CMK (cell line): ENCODE measurements at regions not wholly inside any gene's neighbourhood (a gene's known extent, or its start where the extent isn't known, plus 50 kb on each side); places are given as distances from the start of the nearest gene placed in this dataset.
A peak's percentile ranks its signal among the peaks of the same experiment; 100 is the strongest.

Experiments
- DNase-seq: peaks from one replicate; pipeline ENCODE4 v3.0.0-alpha.2; 2010; ENCODE audit warnings: low read depth

GRCh38 chr10:121099592-121099991 lies 248.4 kb downstream of the WDR11 start:
- DNase-seq, result no peak

GRCh38 chr10:121101561-121101960 lies 250.4 kb downstream of the WDR11 start:
- no peak for DNase-seq

- peak; percentile 8 for DNase-seq
These were observed 251.5 kb downstream of the WDR11 start for GRCh38 chr10:121102706-121103105.

- no peak for DNase-seq
These were observed 253.4 kb downstream of the WDR11 start for GRCh38 chr10:121104476-121105111.

GRCh38 chr10:121106611-121107010 lies 255.4 kb downstream of the WDR11 start:
- no peak for DNase-seq

GRCh38 chr10:121108051-121108450 lies 256.9 kb downstream of the WDR11 start:
- no peak for DNase-seq

- DNase-seq, result no peak
These were observed 259.2 kb downstream of the WDR11 start for GRCh38 chr10:121110369-121110768.

- DNase-seq, result no peak
These were observed 261.0 kb downstream of the WDR11 start for GRCh38 chr10:121112136-121112535.

- DNase-seq, result no peak
These were observed 261.6 kb downstream of the WDR11 start for GRCh38 chr10:121112579-121113384.

- no peak for DNase-seq
These were observed 262.2 kb downstream of the WDR11 start for GRCh38 chr10:121113385-121113696.

GRCh38 chr10:121113911-121114310 lies 262.7 kb downstream of the WDR11 start:
- DNase-seq, result no peak

- DNase-seq, result no peak
These were observed 264.0 kb downstream of the WDR11 start for GRCh38 chr10:121115154-121115553.

- DNase-seq, result no peak
These were observed 270.3 kb downstream of the WDR11 start for GRCh38 chr10:121121462-121121861.

- DNase-seq, result no peak
These were observed 276.2 kb downstream of the WDR11 start for GRCh38 chr10:121127151-121127906.

- no peak for DNase-seq
These were observed 277.0 kb downstream of the WDR11 start for GRCh38 chr10:121128164-121128563.

GRCh38 chr10:121129266-121129665 lies 278.1 kb downstream of the WDR11 start:
- no peak for DNase-seq

GRCh38 chr10:121130382-121130781 lies 279.2 kb downstream of the WDR11 start:
- DNase-seq, result no peak

- no peak for DNase-seq
These were observed 279.9 kb downstream of the WDR11 start for GRCh38 chr10:121131014-121131413.

- no peak for DNase-seq
These were observed 280.5 kb downstream of the WDR11 start for GRCh38 chr10:121131426-121132265.

- DNase-seq, result no peak
These were observed 281.1 kb downstream of the WDR11 start for GRCh38 chr10:121132273-121132672.

GRCh38 chr10:121133901-121134300 lies 282.7 kb downstream of the WDR11 start:
- no peak for DNase-seq

- DNase-seq, result no peak
These were observed 283.5 kb downstream of the WDR11 start for GRCh38 chr10:121134711-121135110.
